ENCODE measurements at regions not wholly inside any gene's neighbourhood (a gene's known extent, or its start where the extent isn't known, plus 50 kb on each side); places are given as distances from the start of the nearest gene placed in this dataset.

GRCh38 chr4:13983189-13983790 lies 355.8 kb upstream of the BOD1L1 start:
- Mint-ChIP-seq H3K27ac (ENCODE audit: unreplicated experiment) (no peak overlapping the region), H3K4me3 (ENCODE audit: unreplicated experiment) (no peak overlapping the region), H3K36me3 (ENCODE audit: unreplicated experiment) (no peaks in the 10 kb centered on the region), H3K27me3 (ENCODE audit: unreplicated experiment) (no peaks in the 10 kb centered on the region), H3K9me3 (ENCODE audit: unreplicated experiment) (no peaks in the 10 kb centered on the region), H3K4me1 (ENCODE audit: unreplicated experiment) (peaks cover 55% of the 10 kb centered on the region)
- no peak for DNase-seq (ENCODE audit: extremely low spot score, unreplicated experiment)
- TF ChIP-seq, protein P1, sequence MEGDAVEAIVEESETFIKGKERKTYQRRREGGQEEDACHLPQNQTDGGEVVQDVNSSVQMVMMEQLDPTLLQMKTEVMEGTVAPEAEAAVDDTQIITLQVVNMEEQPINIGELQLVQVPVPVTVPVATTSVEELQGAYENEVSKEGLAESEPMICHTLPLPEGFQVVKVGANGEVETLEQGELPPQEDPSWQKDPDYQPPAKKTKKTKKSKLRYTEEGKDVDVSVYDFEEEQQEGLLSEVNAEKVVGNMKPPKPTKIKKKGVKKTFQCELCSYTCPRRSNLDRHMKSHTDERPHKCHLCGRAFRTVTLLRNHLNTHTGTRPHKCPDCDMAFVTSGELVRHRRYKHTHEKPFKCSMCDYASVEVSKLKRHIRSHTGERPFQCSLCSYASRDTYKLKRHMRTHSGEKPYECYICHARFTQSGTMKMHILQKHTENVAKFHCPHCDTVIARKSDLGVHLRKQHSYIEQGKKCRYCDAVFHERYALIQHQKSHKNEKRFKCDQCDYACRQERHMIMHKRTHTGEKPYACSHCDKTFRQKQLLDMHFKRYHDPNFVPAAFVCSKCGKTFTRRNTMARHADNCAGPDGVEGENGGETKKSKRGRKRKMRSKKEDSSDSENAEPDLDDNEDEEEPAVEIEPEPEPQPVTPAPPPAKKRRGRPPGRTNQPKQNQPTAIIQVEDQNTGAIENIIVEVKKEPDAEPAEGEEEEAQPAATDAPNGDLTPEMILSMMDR (IDR thresholded peaks at IDR 0.05), result no peak

DNA sequence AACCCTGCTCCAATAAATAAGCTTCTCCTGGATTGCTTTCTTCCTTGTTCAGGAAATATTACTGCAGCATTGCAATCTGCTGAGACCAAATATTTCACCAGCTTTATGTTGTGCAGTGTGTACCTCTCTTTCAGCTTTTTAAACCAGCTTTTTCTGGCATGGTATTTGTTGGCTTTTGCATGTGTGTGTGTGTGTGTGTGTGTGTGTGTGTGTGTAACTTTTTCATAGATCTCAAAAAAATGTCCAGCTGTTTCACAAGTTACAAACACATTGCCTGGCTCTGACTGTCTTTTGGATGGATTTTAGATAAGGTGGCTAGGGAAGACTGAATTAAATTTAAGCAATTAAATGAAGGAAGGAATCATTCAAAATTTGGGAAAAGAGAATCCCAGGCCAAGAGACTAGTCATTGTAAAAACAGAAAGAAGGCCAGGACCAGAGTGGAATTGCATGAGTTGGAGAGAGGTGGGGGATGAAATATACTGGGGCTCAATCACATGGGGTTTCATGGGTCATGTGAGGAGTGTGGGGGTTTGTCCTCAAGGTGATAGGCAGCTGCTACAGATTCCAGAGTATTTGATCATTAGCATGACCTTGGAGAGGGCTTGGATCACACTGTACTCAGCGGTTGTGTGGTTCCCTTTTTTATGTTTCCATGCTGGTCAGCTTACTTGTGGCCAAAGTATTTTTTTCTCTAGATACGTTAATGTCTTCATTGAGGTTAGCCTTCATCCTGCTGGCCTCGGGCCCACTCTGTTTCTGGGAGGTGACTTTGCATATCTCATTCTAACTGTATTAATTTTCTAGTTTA lies 357.7 kb upstream of the BOD1L1 start:
- TF ChIP-seq, protein P1 (IDR thresholded peaks at IDR 0.05), result no peak
- no peak for DNase-seq (ENCODE audit: extremely low spot score, unreplicated experiment)
- no peaks in the 10 kb centered on the region for H3K36me3 Mint-ChIP-seq (ENCODE audit: unreplicated experiment)

DNA sequence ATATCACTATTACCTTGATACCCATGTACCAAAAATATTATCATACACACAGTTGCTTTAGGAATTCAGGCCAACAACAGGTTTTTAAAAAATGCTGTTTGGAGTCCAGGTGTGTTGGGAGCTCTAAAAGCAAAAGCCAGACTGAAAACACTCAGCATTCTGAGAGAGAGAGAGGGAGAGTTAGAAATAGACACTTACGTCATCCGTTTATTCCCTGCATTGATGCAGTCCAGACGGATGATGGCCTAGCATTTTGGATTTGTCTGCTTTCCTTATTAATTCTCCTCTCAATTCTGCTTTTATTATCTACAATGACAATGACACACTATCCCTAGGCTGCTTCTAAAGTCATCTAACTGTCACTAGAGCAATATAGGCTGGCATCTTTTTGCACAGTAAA lies 358.3 kb upstream of the BOD1L1 start:
- Mint-ChIP-seq H3K4me1 (ENCODE audit: unreplicated experiment) (peaks cover 73% of the 10 kb centered on the region), H3K4me3 (ENCODE audit: unreplicated experiment) (no peak overlapping the region), H3K27ac (ENCODE audit: unreplicated experiment) (peak overlapping the region; percentile 77), H3K27me3 (ENCODE audit: unreplicated experiment) (no peaks in the 10 kb centered on the region), H3K36me3 (ENCODE audit: unreplicated experiment) (no peaks in the 10 kb centered on the region), H3K9me3 (ENCODE audit: unreplicated experiment) (no peaks in the 10 kb centered on the region)
- TF ChIP-seq, protein P1 (IDR thresholded peaks at IDR 0.05), result no peak
- DNase-seq (ENCODE audit: extremely low spot score, unreplicated experiment), result no peak

More for the DNA sequence above, 357.7 kb upstream of the BOD1L1 start:
- peak overlapping the region; percentile 77 for H3K27ac Mint-ChIP-seq (ENCODE audit: unreplicated experiment)
- no peaks in the 10 kb centered on the region for H3K27me3 Mint-ChIP-seq (ENCODE audit: unreplicated experiment)
- no peaks in the 10 kb centered on the region for H3K9me3 Mint-ChIP-seq (ENCODE audit: unreplicated experiment)
- H3K4me3 Mint-ChIP-seq (ENCODE audit: unreplicated experiment), result no peak overlapping the region
- H3K4me1 Mint-ChIP-seq (ENCODE audit: unreplicated experiment), result peaks cover 71% of the 10 kb centered on the region

DNA sequence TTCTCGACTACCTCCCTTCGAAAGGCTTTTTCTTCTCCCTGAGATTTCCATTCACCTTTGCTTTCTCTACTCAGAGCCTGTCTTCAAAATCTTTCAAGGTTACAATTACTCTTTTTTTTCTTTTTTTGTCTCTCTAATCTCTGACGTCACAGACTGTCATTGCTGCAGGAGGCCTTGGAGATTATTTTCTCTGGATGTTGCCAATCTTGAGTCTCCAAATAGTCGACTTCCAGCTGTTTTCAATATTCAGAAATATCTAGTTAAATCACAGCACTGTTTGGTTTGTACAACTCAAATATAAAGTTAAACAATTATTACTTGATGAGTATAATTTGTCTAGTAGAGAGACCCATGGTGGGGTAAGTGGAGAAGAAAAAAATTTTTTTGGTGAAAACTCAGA lies 359.0 kb upstream of the BOD1L1 start:
- Mint-ChIP-seq H3K9me3 (ENCODE audit: unreplicated experiment) (no peaks in the 10 kb centered on the region), H3K4me1 (ENCODE audit: unreplicated experiment) (peaks cover 74% of the 10 kb centered on the region), H3K27ac (ENCODE audit: unreplicated experiment) (no peak overlapping the region), H3K4me3 (ENCODE audit: unreplicated experiment) (no peak overlapping the region), H3K36me3 (ENCODE audit: unreplicated experiment) (no peaks in the 10 kb centered on the region), H3K27me3 (ENCODE audit: unreplicated experiment) (no peaks in the 10 kb centered on the region)
- DNase-seq (ENCODE audit: extremely low spot score, unreplicated experiment), result no peak
- TF ChIP-seq, protein P1 (IDR thresholded peaks at IDR 0.05), result no peak
